IPS-15b (cell line): ENCODE measurements at regions not wholly inside any gene's neighbourhood (a gene's known extent, or its start where the extent isn't known, plus 50 kb on each side); places are given as distances from the start of the nearest gene placed in this dataset.

Experiments used
- H3K27me3 ChIP-seq: one replicate; pipeline ENCODE4 v1.6.1; 2013; ENCODE audit warnings: low read length; ENCODE audit not compliant: control insufficient read depth, insufficient read depth
- H3K36me3 ChIP-seq: one replicate; pipeline ENCODE4 v1.6.1; 2013; ENCODE audit warnings: low read length; ENCODE audit not compliant: control insufficient read depth, insufficient read depth
- H3K4me1 ChIP-seq: one replicate; pipeline ENCODE4 v1.6.1; 2013; ENCODE audit warnings: mild to moderate bottlenecking, low read length; ENCODE audit not compliant: control insufficient read depth, insufficient read depth
- H3K4me3 ChIP-seq: one replicate; pipeline ENCODE4 v1.5.1; 2013; ENCODE audit warnings: low read depth, low read length
- H3K9ac ChIP-seq: one replicate; pipeline ENCODE4 v1.6.1; 2013; ENCODE audit warnings: low read depth, mild to moderate bottlenecking, low read length
- H3K9me3 ChIP-seq: one replicate; pipeline ENCODE4 v1.6.1; 2013; ENCODE audit warnings: mild to moderate bottlenecking, low read length; ENCODE audit not compliant: control insufficient read depth, insufficient read depth

DNA sequence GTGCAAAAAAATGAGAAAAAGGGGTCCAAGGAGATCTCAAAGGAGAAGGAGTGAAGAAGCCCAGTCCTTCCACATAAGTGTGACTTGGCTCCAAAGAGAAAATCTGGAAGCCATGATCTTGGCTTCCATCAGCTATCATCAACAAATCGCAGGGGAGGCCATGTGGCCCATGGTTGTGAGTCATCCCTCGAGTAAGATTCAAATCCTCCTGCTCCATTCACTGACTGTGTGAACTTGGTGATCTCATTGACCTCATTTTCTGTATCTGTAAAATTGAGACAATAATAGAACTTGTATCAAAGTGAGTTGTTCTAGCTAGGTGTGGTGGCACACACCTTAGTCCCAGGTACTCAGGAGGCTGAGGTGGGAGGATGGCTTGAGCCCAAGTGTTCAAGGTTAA lies 79.1 kb upstream of the OLIG2 start:
- Histone ChIP-seq H3K9ac (no peak overlapping the region), H3K36me3 (no peaks in the 10 kb centered on the region), H3K9me3 (no peaks in the 10 kb centered on the region), H3K4me3 (no peak overlapping the region), H3K4me1 (peaks cover 8% of the 10 kb centered on the region), H3K27me3 (no peaks in the 10 kb centered on the region)

DNA sequence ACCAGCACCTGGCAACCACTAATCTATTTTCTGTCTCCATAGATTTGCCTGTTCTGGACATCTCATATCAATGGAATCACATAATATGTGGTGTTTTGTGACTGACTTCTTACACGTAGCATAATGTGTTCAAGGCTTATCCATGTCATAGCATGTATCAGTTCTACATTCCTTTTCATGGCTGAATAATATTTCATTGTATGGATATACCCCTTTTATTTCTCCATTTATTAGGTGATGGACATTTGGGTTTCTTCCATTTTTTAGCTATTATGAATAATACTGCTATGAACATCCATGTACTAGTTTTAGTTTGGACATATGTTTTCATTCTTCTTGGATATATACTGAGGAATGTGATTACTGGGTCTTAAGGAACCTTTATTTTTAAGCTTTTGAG lies 78.0 kb upstream of the OLIG2 start:
- H3K9ac ChIP-seq = no peak overlapping the region
- no peaks in the 10 kb centered on the region for H3K9me3 ChIP-seq
- H3K27me3 ChIP-seq = no peaks in the 10 kb centered on the region
- H3K36me3 ChIP-seq = no peaks in the 10 kb centered on the region
- H3K4me1 ChIP-seq = peaks cover 8% of the 10 kb centered on the region
- H3K4me3 ChIP-seq = no peak overlapping the region

DNA sequence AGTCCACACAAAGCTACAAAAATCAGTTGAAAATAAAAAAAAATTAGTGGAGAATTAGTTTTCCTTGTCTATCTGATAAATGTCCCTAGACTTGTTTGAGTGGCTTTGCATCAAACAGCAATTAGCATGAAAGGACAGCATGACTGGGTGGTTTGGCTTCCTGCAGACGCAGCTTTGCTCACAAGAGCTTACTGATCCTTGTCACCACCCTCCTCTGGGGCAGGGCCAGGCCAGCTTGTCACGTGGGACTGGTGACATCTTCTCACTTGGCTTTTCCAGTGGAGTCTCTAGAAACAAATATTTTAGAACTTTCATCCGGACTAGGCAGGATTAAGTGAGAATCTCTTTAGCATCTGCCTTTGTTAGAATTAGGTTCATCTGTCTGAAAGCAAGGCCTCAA lies 76.0 kb upstream of the OLIG2 start:
- peaks cover 14% of the 10 kb centered on the region for H3K4me1 ChIP-seq
- H3K36me3 ChIP-seq = no peaks in the 10 kb centered on the region
- H3K9me3 ChIP-seq = no peaks in the 10 kb centered on the region
- H3K27me3 ChIP-seq = no peaks in the 10 kb centered on the region
- no peak overlapping the region for H3K9ac ChIP-seq
- no peak overlapping the region for H3K4me3 ChIP-seq

DNA sequence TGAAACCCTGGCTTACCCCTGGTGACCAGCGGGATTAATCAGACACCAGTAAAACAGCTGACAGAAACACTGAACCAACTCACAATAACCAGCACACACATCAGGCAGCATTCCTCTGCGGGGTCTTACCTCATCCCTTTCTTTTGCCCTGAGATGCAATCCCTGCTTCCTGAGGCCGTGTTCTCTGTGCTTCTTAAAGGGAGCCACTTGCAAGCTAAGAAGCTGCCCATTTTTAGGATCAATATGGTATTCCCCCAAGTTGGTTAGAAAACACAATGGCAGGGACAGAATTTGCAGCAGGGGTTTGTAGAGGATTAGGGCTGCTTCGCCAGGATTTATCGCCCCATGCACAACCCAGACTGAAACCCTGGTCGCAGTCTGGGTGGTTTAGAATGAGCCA lies 74.7 kb upstream of the OLIG2 start:
- H3K9ac ChIP-seq = no peak overlapping the region
- H3K36me3 ChIP-seq = no peaks in the 10 kb centered on the region
- no peak overlapping the region for H3K4me3 ChIP-seq
- peaks cover 17% of the 10 kb centered on the region for H3K4me1 ChIP-seq
- no peaks in the 10 kb centered on the region for H3K9me3 ChIP-seq
- no peaks in the 10 kb centered on the region for H3K27me3 ChIP-seq

DNA sequence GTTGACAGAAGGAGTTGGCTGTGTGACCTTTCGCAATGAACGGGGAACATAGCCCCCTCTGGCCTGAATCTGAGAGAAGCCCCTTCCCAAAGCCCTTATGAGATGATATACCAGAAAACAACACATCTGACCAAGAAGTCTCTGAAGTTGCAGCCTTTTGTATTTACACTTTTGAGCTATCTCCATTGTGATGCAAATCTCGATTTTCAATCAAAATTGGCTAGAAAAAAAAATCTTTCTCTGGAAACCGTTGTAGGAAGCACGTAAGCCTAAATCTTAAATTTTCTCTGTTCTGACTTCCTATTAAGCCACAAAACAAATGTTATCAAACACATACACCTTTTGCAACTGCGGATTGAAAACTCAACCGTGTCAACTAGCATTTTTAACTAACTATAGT lies 71.4 kb upstream of the OLIG2 start:
- Histone ChIP-seq H3K9ac (no peak overlapping the region), H3K9me3 (no peaks in the 10 kb centered on the region), H3K4me3 (no peak overlapping the region), H3K36me3 (no peaks in the 10 kb centered on the region), H3K27me3 (no peaks in the 10 kb centered on the region), H3K4me1 (peaks cover 25% of the 10 kb centered on the region)

DNA sequence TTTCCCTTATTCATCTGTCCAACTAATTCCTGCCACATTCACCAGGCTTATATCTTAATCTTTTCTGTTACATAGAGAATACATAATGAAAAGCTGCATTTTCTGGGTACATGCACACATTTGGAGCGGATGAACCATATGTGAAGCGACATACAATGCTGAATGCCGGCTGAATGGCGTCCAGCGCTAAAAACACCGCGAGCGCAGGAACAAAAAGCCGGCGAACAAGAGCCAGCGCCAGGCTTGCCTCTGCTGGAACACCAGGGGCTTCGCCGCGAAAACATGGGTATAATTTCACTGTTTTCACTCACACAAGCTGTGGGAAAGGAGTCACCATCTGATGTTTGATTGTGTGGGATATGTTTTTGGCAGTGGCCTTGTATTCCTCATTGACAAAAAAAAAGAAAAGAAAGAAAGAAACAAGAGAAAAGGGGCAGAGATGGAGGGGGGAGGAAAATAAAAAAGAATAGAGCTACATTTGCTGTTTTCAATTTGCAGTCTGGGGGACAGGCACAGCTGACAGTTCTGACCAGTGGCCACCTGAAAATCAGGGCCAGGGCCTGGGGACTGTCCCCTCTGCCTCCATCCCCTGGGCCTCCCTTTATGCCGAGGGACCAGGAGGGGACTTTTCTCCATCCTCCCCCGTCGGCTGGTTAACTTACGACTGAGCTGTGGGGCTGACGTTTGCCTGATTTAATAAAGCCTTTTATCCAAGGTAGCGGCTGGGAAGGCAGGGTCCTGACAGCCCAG lies 70.2 kb upstream of the OLIG2 start:
- no peak overlapping the region for H3K9ac ChIP-seq
- H3K36me3 ChIP-seq = no peaks in the 10 kb centered on the region
- peaks cover 25% of the 10 kb centered on the region for H3K4me1 ChIP-seq
- no peaks in the 10 kb centered on the region for H3K27me3 ChIP-seq
- no peak overlapping the region for H3K4me3 ChIP-seq
- no peaks in the 10 kb centered on the region for H3K9me3 ChIP-seq

DNA sequence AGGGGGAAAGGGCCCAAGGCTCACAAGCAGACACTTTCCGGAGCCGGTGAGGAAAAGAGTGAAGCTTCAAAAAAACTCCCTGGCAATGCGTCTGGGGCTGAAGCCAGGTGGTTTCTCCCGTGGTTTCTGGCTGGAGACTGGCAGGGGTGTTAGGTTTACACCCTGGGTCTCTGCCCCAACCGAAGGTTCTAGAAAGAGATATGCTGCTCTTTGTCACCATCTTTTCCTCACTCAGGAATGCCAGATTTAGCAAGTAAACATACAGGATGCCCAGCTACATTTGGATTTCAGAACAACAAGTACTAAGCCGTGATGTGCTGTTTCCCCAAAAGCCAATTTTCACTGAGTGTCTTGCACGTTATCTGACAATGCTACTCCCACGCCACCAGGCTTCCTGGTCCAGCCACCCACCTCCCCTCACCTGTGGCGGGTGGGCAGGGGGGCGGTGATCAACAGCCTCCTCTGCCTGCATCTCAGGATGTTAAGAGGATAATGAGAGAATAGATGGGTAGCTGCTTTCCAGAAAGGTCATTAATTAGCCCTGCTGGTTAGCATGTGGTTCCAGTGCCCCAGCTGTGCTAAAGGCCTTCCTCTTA lies 69.6 kb upstream of the OLIG2 start:
- Histone ChIP-seq H3K4me1 (peaks cover 21% of the 10 kb centered on the region), H3K9ac (no peak overlapping the region), H3K36me3 (no peaks in the 10 kb centered on the region), H3K9me3 (no peaks in the 10 kb centered on the region), H3K27me3 (no peaks in the 10 kb centered on the region), H3K4me3 (no peak overlapping the region)

DNA sequence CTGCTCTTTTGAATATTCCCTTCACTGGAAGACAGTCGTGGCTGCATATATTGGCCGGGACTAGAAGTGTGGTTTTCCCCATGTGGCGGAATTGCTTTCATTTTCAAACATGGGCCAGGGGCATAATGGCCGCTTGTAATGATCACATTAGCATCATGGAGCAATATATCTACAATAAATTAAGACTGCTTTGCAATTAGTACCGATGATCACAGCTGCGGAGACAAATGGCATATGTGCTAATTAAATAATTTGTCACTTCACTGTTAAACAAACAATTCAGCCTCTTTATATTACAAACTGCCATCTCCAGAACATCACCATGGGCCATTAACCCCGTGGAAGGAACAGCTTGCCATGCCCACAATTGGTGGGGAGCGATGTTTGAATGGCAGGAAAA lies 68.2 kb upstream of the OLIG2 start:
- H3K9ac ChIP-seq = no peak overlapping the region
- no peaks in the 10 kb centered on the region for H3K36me3 ChIP-seq
- no peak overlapping the region for H3K4me3 ChIP-seq
- peaks cover 17% of the 10 kb centered on the region for H3K4me1 ChIP-seq
- H3K27me3 ChIP-seq = no peaks in the 10 kb centered on the region
- no peaks in the 10 kb centered on the region for H3K9me3 ChIP-seq

DNA sequence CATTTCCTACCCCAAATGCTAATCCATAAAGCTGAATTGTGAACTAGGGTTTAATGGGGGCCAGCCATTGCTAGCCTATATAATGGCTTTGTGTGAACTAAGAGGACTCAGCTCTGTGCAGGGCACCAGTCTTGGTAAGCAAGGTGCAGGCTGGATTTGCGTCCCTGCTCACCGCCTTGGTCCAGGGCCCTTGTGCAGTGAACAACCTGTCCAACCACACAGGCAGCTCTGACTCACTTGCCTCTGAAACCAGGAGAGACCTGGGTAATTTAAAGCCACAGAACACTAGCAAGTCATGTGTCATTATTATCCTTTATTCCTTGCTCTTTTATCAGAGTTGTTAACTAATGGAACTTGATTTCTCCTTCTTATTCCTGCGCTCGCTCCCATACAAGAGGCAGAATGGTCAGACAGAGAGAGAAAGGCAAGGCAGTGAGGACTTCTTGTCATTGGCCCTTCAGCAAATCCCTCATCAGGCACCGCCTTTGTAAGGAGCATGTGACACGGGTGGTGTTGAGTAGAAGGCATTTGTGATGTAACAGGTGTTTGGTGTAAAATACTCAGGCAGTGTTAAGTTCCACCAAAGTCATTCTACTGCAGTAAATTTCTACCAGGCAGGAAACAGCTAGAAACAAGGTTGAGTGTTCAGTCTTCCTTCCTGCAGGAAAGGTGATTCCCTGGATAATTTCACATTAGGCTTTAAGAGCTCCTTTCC lies 67.3 kb upstream of the OLIG2 start:
- H3K9ac ChIP-seq = no peak overlapping the region
- H3K36me3 ChIP-seq = no peaks in the 10 kb centered on the region
- no peaks in the 10 kb centered on the region for H3K27me3 ChIP-seq
- no peaks in the 10 kb centered on the region for H3K9me3 ChIP-seq
- peaks cover 17% of the 10 kb centered on the region for H3K4me1 ChIP-seq
- no peak overlapping the region for H3K4me3 ChIP-seq

DNA sequence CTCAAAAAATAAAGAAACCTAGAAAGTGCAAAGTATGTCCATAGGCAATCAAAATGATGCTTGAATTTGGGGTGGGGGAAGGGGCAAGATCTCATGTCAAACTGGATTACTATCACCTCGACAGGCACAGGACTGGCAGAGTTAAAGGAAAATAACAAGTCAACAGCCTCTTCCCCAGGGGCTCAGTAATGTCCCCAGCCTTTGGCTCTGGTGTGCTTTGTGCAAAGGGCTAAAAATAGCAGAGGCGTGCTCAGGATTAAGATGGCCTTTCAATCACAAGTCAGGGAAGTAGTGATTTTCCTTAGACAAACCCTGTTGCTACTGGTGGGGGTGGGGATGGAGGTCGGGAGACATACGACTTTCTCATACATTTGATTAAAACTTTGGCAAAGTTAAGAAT lies 63.5 kb upstream of the OLIG2 start:
- no peaks in the 10 kb centered on the region for H3K9me3 ChIP-seq
- H3K9ac ChIP-seq = no peak overlapping the region
- H3K4me3 ChIP-seq = no peak overlapping the region
- H3K36me3 ChIP-seq = no peaks in the 10 kb centered on the region
- no peaks in the 10 kb centered on the region for H3K27me3 ChIP-seq
- peaks cover 18% of the 10 kb centered on the region for H3K4me1 ChIP-seq

DNA sequence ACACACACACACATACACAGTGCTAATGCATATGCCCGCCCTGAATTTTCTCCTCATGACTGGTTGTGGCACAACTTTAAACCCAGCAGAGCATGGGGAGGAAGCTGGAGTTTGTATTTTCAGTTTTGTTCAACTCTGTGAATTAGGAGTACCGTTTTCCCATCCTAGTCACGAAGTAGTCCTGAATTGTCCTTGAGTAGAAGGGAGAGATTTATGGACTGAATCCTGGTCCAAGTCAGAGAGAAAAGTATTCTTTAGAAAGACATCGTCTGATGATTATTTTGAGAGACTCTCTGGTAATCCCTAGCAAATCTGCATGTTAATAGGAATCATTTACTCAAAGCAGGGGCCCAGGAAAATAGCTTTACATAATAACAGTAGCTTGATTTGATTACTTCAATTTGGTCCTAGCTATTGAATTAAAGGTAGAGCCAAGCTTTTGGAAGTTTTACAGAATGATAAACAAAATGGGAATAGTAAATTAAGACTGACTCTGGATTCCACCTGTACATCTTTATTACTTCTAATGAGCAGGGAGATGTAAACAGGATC lies 60.5 kb upstream of the OLIG2 start:
- Histone ChIP-seq H3K27me3 (no peaks in the 10 kb centered on the region), H3K9me3 (peaks cover 5% of the 10 kb centered on the region), H3K36me3 (no peaks in the 10 kb centered on the region), H3K4me3 (no peak overlapping the region), H3K9ac (no peak overlapping the region), H3K4me1 (peaks cover 10% of the 10 kb centered on the region)

DNA sequence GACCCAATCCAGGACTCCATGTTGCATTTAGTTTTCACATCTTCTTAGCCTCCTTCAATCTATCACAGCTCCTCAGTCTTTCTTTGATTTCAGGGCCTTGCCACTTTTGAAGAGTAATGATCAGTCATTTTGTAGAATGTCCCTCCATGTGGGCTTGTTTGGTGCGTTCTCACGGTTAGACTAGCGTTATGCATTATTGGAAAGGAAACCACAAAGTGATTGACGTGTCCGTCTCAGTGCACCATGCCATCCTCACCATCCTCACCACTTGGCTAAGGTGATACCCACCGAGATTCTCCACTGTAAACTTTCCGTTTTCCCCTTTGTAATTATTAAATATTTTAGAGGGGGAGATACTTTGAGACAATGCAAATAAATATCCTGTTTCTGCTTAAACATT lies 59.6 kb upstream of the OLIG2 start:
- no peaks in the 10 kb centered on the region for H3K36me3 ChIP-seq
- no peaks in the 10 kb centered on the region for H3K27me3 ChIP-seq
- peaks cover 5% of the 10 kb centered on the region for H3K9me3 ChIP-seq
- H3K9ac ChIP-seq = no peak overlapping the region
- peaks cover 10% of the 10 kb centered on the region for H3K4me1 ChIP-seq
- H3K4me3 ChIP-seq = no peak overlapping the region
